A673 (cell line): ENCODE measurements at regions not wholly inside any gene's neighbourhood (a gene's known extent, or its start where the extent isn't known, plus 50 kb on each side); places are given as distances from the start of the nearest gene placed in this dataset.

ENCODE experiments used
- CTCF ChIP-seq: fragments of 300-800, 200-600 bp; sonication (generic); conservative IDR thresholded peaks from 2 replicates; pipeline ENCODE4 v1.5.1; 2017; ENCODE audit warnings: low read depth, mild to moderate bottlenecking, antibody characterized with exemption, low read length, moderate library complexity, mixed read lengths
- EZH2 ChIP-seq: fragments of 200-600 bp; sonication (generic); IDR thresholded peaks from 2 replicates; pipeline ENCODE4 v1.6.1; 2017; ENCODE audit warnings: borderline replicate concordance, low read depth, mild to moderate bottlenecking, mixed read lengths, antibody characterized with exemption, low read length; ENCODE audit not compliant: poor library complexity, severe bottlenecking

GRCh38 chr6:49225471-49225870 lies 237.6 kb downstream of the MMUT start:
- no peak for TF ChIP-seq CTCF
- no peak for TF ChIP-seq EZH2
